Upper lobe of left lung (tissue), 6 donors: ENCODE measurements at regions not wholly inside any gene's neighbourhood (a gene's known extent, or its start where the extent isn't known, plus 50 kb on each side); places are given as distances from the start of the nearest gene placed in this dataset.

Experiments used
- ATAC-seq, 2 donors: fragments of 200-7000 bp; cut with Tn5 transposase; one replicate each; pipeline ENCODE4 v1.9.1; 2022; ENCODE audit warnings: mild to moderate bottlenecking in 2 of 2, moderate library complexity in 2 of 2; ENCODE audit not compliant: low FRiP score in 2 of 2
- DNase-seq, 2 donors: peaks; one replicate each; pipeline ENCODE4 v3.0.0-alpha.2; 2019 to 2020
- H3K27ac ChIP-seq, 4 donors: fragments of 200-600 bp; sonication (generic); one replicate each; pipeline ENCODE4 v1.5.1; 2016 to 2019
- H3K27me3 ChIP-seq, 4 donors: fragments of 200-600 bp; sonication (generic); one replicate each; pipeline ENCODE4 v1.5.1; 2017 to 2019
- H3K36me3 ChIP-seq, 4 donors: fragments of 200-600 bp; sonication (generic); one replicate each; pipeline ENCODE4 v1.5.1; 2016 to 2019
- H3K4me1 ChIP-seq, 4 donors: fragments of 200-600 bp; sonication (generic); one replicate each; pipeline ENCODE4 v1.5.1; 2018 to 2019
- H3K4me3 ChIP-seq, 4 donors: fragments of 200-600 bp; sonication (generic); one replicate each; pipeline ENCODE4 v1.5.1; 2017 to 2019; ENCODE audit warnings: mild to moderate bottlenecking in 2 of 4, moderate library complexity in 1 of 4
- H3K9me3 ChIP-seq, 4 donors: fragments of 200-600 bp; sonication (generic); one replicate each; pipeline ENCODE4 v1.5.1; 2018 to 2019
- CTCF ChIP-seq, 6 experiments: fragments of 450-650 bp in 4 of 6; fragments of 200-600 bp in 2 of 6; sonication (generic) in 2 of 6; IDR thresholded peaks; one replicate each; pipeline ENCODE4 v1.5.1; 2016 to 2019; ENCODE audit warnings: antibody characterized with exemption in 6 of 6
- EP300 ChIP-seq, 4 donors: sonication (generic); formaldehyde crosslinking; IDR thresholded peaks; one replicate each; pipeline ENCODE4 v1.5.1; 2017; ENCODE audit warnings: antibody characterized with exemption in 4 of 4, control low read depth in 2 of 4
- POLR2A ChIP-seq, 4 donors: fragments of 450-650 bp; IDR thresholded peaks; one replicate each; pipeline ENCODE4 v1.5.1; 2016 to 2017; ENCODE audit warnings: antibody characterized with exemption in 4 of 4, mild to moderate bottlenecking in 2 of 4
- POLR2AphosphoS5 ChIP-seq, 2 donors: sonication (generic); formaldehyde crosslinking; IDR thresholded peaks; one replicate each; pipeline ENCODE4 v1.5.1; 2017; ENCODE audit warnings: antibody characterized with exemption in 2 of 2
- WGBS, 2 donors: methylation state at CpG; one replicate each; pipeline ENCODE4 v1.1.5; 2017 to 2018; 5-methylcytosine and 5-hydroxymethylcytosine counted together
- donor health status: DM: no; HTN: no; CAD: no; lungs with moderate emphysema.
- donor health status: DM: no; HTN: yes; CAD: no; lungs with severe emphysema.

- no peak for ATAC-seq
- H3K9me3 ChIP-seq: no peaks in the 10 kb centered on the region
- H3K27me3 ChIP-seq: no peaks in the 10 kb centered on the region
- DNase-seq: no peak
- TF ChIP-seq CTCF (IDR thresholded peaks at IDR 0.05): no peak
- TF ChIP-seq EP300 (IDR thresholded peaks at IDR 0.05): no peak
- TF ChIP-seq POLR2AphosphoS5 (IDR thresholded peaks at IDR 0.05): no peak
- no peak for TF ChIP-seq POLR2A (IDR thresholded peaks at IDR 0.05)
- H3K27ac ChIP-seq: no peak overlapping the region
- H3K4me3 ChIP-seq: no peak overlapping the region
- peaks cover 0 to 5% (median 0%) of the 10 kb centered on the region in 4 donors for H3K4me1 ChIP-seq
- H3K36me3 ChIP-seq: no peaks in the 10 kb centered on the region
These were observed 82.9 kb downstream of the NIBAN1 start for GRCh38 chr1:184891440-184891839.

GRCh38 chr1:184890539-184890973 is 83.8 kb downstream of the NIBAN1 start:
- Histone ChIP-seq H3K27me3 (no peaks in the 10 kb centered on the region), H3K27ac (peak overlapping the region in 1 of 4 donors; percentile 33), H3K4me1 (peaks cover 0 to 5% (median 0%) of the 10 kb centered on the region in 4 donors), H3K9me3 (no peaks in the 10 kb centered on the region), H3K36me3 (no peaks in the 10 kb centered on the region), H3K4me3 (no peak overlapping the region)
- no peak for TF ChIP-seq EP300 (IDR thresholded peaks at IDR 0.05)
- TF ChIP-seq POLR2A (IDR thresholded peaks at IDR 0.05): peak in 1 of 4 donors; percentile 8
- peak in 1 of 2 donors; percentile 26 for ATAC-seq
- no peak for DNase-seq
- WGBS, 2 donors: 66 to 75% methylated on average over 3 of the region's 3 CpGs

GRCh38 chr1:184889902-184890301 is 84.4 kb downstream of the NIBAN1 start:
- peaks cover 0 to 5% (median 0%) of the 10 kb centered on the region in 4 donors for H3K4me1 ChIP-seq
- no peak for DNase-seq
- no peak for ATAC-seq
- 74 to 76% methylated on average over 3 of the region's 3 CpGs for WGBS, 2 donors
- no peaks in the 10 kb centered on the region for H3K9me3 ChIP-seq
- peak overlapping the region in 1 of 4 donors; percentile 33 for H3K27ac ChIP-seq
- TF ChIP-seq EP300 (IDR thresholded peaks at IDR 0.05) (no peak), POLR2AphosphoS5 (IDR thresholded peaks at IDR 0.05) (no peak), POLR2A (IDR thresholded peaks at IDR 0.05) (no peak), CTCF (IDR thresholded peaks at IDR 0.05) (no peak)
- H3K4me3 ChIP-seq: no peak overlapping the region
- H3K36me3 ChIP-seq: no peaks in the 10 kb centered on the region
- H3K27me3 ChIP-seq: no peaks in the 10 kb centered on the region

GRCh38 chr1:184889166-184889565 is 85.1 kb downstream of the NIBAN1 start:
- DNase-seq: no peak

GRCh38 chr1:184888505-184888904 is 85.8 kb downstream of the NIBAN1 start:
- H3K4me3 ChIP-seq: no peak overlapping the region
- DNase-seq (no peak), ATAC-seq (no peak)
- H3K27ac ChIP-seq: no peak overlapping the region
- H3K4me1 ChIP-seq: peaks cover 0 to 5% (median 0%) of the 10 kb centered on the region in 4 donors
- no peaks in the 10 kb centered on the region for H3K27me3 ChIP-seq
- H3K36me3 ChIP-seq: no peaks in the 10 kb centered on the region
- TF ChIP-seq EP300 (IDR thresholded peaks at IDR 0.05) (no peak), POLR2A (IDR thresholded peaks at IDR 0.05) (no peak), POLR2AphosphoS5 (IDR thresholded peaks at IDR 0.05) (no peak), CTCF (IDR thresholded peaks at IDR 0.05) (no peak)
- no peaks in the 10 kb centered on the region for H3K9me3 ChIP-seq

More at GRCh38 chr1:184889166-184889565, 85.1 kb downstream of the NIBAN1 start:
- H3K27me3 ChIP-seq: no peaks in the 10 kb centered on the region
- ATAC-seq: no peak
- H3K27ac ChIP-seq: no peak overlapping the region
- no peaks in the 10 kb centered on the region for H3K9me3 ChIP-seq
- no peak overlapping the region for H3K4me3 ChIP-seq
- no peaks in the 10 kb centered on the region for H3K36me3 ChIP-seq
- H3K4me1 ChIP-seq: peaks cover 0 to 5% (median 0%) of the 10 kb centered on the region in 4 donors
- TF ChIP-seq POLR2A (IDR thresholded peaks at IDR 0.05) (no peak), CTCF (IDR thresholded peaks at IDR 0.05) (no peak), POLR2AphosphoS5 (IDR thresholded peaks at IDR 0.05) (no peak), EP300 (IDR thresholded peaks at IDR 0.05) (no peak)
- WGBS, 2 donors: 89 to 96% methylated on average over 1 of the region's 1 CpG
